ENCODE measurements at regions not wholly inside any gene's neighbourhood (a gene's known extent, or its start where the extent isn't known, plus 50 kb on each side); places are given as distances from the start of the nearest gene placed in this dataset.

- Histone ChIP-seq H2AFZ (replicated peaks; ENCODE audit: low read length, poor library complexity) (no peak overlapping the region), H2BK20ac (ENCODE audit: low read depth, low read length) (no peak overlapping the region), H4K20me1 (ENCODE audit: insufficient read depth, low read length) (no peaks in the 10 kb centered on the region), H4K5ac (ENCODE audit: low read depth, low read length) (no peak overlapping the region), H3K56ac (ENCODE audit: extremely low read depth, insufficient read depth, low read length) (no peak overlapping the region), H3K14ac (replicated peaks; ENCODE audit: low read depth, low read length) (no peak overlapping the region), H3K4me2 (ENCODE audit: low read depth, low read length) (no peak overlapping the region), H4K8ac (ENCODE audit: low read depth in 2 of 2, low read length in 2 of 2) (no peak overlapping the region), H2BK5ac (ENCODE audit: low read depth, low read length, poor library complexity, severe bottlenecking) (no peak overlapping the region), H3K18ac (ENCODE audit: low read depth, low read length) (no peak overlapping the region), H3K36me3 (ENCODE audit: control insufficient read depth, insufficient read depth, low read length) (no peaks in the 10 kb centered on the region), H3K27ac (ENCODE audit: insufficient read depth, low read length) (no peak overlapping the region), H2BK15ac (ENCODE audit: low read depth, low read length) (no peak overlapping the region), H3K79me1 (ENCODE audit: low read depth in 1 of 2, low read length in 2 of 2) (no peaks in the 10 kb centered on the region), H2AK5ac (ENCODE audit: low read depth, low read length) (no peak overlapping the region), H4K91ac (ENCODE audit: insufficient read depth, low read depth, low read length) (no peak overlapping the region), H3K4ac (ENCODE audit: low read depth, low read length) (no peak overlapping the region), H3K9ac (ENCODE audit: low read depth, low read length) (no peak overlapping the region), H3K27me3 (ENCODE audit: control insufficient read depth, insufficient read depth, low read length) (no peaks in the 10 kb centered on the region), H2AK9ac (replicated peaks; ENCODE audit: low read depth, low read length, poor library complexity) (no peak overlapping the region), H3K4me1 (ENCODE audit: control insufficient read depth, insufficient read depth, low read length) (no peaks in the 10 kb centered on the region), H3K9me3 (ENCODE audit: control insufficient read depth, insufficient read depth, low read length) (no peaks in the 10 kb centered on the region), H2BK120ac (ENCODE audit: low read depth, low read length) (no peak overlapping the region), H3K4me3 (ENCODE audit: insufficient read depth, low read depth, low read length) (no peak overlapping the region), H3K23ac (ENCODE audit: low read depth, low read length) (no peak overlapping the region), H3K9me1 (ENCODE audit: insufficient read depth, low read length) (no peaks in the 10 kb centered on the region)
- intact Hi-C loops (cut with micrococcal nuclease), result no loop called here
- CTCF ChIA-PET, result no interaction called here
- WGBS, 2 experiments (ENCODE audit: extremely low coverage in 2 of 2, insufficient read length in 1 of 2), result no CpG with 5 or more reads among the region's 1 CpG
- dilution Hi-C loops (cut with HindIII; ENCODE audit: low sequenced_read_pairs, unreplicated experiment), result no loop called here
- in situ Hi-C loops (cut with MboI; ENCODE audit: low sequenced_read_pairs), result no loop called here
- ATAC-seq (ENCODE audit: low read depth) (no peak), DNase-seq (no peak)
- POLR2A ChIA-PET (ENCODE audit: unreplicated experiment), result no interaction called here
- no TSS peak for BruUV-seq (replicated peaks)
- no peak for TF ChIP-seq USF2 (IDR thresholded peaks at IDR 0.05; ENCODE audit: low read depth, low read length)
These were observed 61.4 kb upstream of the MRPS30 start for GRCh38 chr5:44747396-44747795.

Measured in IMR-90 (cell line).